Stomach (tissue), 8 donors: ENCODE measurements at regions not wholly inside any gene's neighbourhood (a gene's known extent, or its start where the extent isn't known, plus 50 kb on each side); places are given as distances from the start of the nearest gene placed in this dataset.

Source experiments
- DNase-seq, 2 donors: peaks; one replicate each; pipeline versions ENCODE4 v3.0.0 to v3.0.0-alpha.2; 2013 to 2019
- H3K27ac ChIP-seq, 5 donors: fragments of 200-600 bp in 4 of 5; sonication (generic) in 4 of 5; one replicate each; pipeline ENCODE4 v1.5.1; 2013 to 2019; ENCODE audit warnings: mild to moderate bottlenecking in 1 of 5, moderate library complexity in 1 of 5
- H3K27me3 ChIP-seq, 3 donors: fragments of 200-600 bp; sonication (generic); one replicate each; pipeline ENCODE4 v1.5.1; 2017 to 2019; ENCODE audit warnings: mixed run types in 1 of 3
- H3K36me3 ChIP-seq, 4 donors: fragments of 200-600 bp; sonication (generic); 1 replicate in 3 of 4; 2 replicates in 1 of 4; pipeline ENCODE4 v1.5.1; 2016 to 2019
- H3K4me1 ChIP-seq, 4 donors: fragments of 200-600 bp; sonication (generic); one replicate each; pipeline ENCODE4 v1.5.1; 2016 to 2019
- H3K4me3 ChIP-seq, 4 donors: fragments of 200-600 bp; sonication (generic) in 3 of 4; one replicate each; pipeline ENCODE4 v1.5.1; 2016 to 2019; ENCODE audit warnings: mild to moderate bottlenecking in 1 of 4
- H3K9me3 ChIP-seq, 4 donors: fragments of 200-600 bp; sonication (generic); one replicate each; pipeline ENCODE4 v1.5.1; 2016 to 2019
- EP300 ChIP-seq: sonication (generic); formaldehyde crosslinking; IDR thresholded peaks from one replicate; pipeline ENCODE4 v1.6.1; 2017; ENCODE audit warnings: antibody characterized with exemption
- POLR2A ChIP-seq, 4 donors: fragments of 450-650 bp; IDR thresholded peaks; one replicate each; pipeline ENCODE4 v1.6.1; 2016; ENCODE audit warnings: antibody characterized with exemption in 4 of 4, control low read depth in 2 of 4, mild to moderate bottlenecking in 1 of 4, moderate library complexity in 1 of 4
- POLR2AphosphoS5 ChIP-seq, 3 donors: sonication (generic); formaldehyde crosslinking; IDR thresholded peaks; one replicate each; pipeline ENCODE4 v1.6.1; 2016; ENCODE audit warnings: antibody characterized with exemption in 3 of 3
- WGBS, 5 donors: extraction: QIAGEN DNeasy Blood & Tissue Kit in 3 of 5; methylation state at CpG; one replicate each; pipeline versions ENCODE4 v1.1.5 to v1.1.7; 2013 to 2018; 5-methylcytosine and 5-hydroxymethylcytosine counted together
- intact Hi-C: fragments of 100-400 bp; cut with DNase I; formaldehyde crosslinking; loops from one replicate; pipeline ENCODE4 v1.15.1; 2023; ENCODE audit warnings: low total_unique reads
- TF ChIP-seq, protein P1 (sequence below), 7 experiments: fragments of 450-650 bp in 4 of 7; fragments of 200-600 bp in 3 of 7; sonication (generic) in 3 of 7; IDR thresholded peaks; one replicate each; pipeline ENCODE4 v1.5.1; 2016 to 2019; ENCODE audit warnings: antibody characterized with exemption in 7 of 7, control low read depth in 2 of 7, mild to moderate bottlenecking in 1 of 7
- donor health status: healthy with polysubstance abuse.
- donor health status: Bipolar disorder and iron deficiency.
- donor health status: healthy.

DNA sequence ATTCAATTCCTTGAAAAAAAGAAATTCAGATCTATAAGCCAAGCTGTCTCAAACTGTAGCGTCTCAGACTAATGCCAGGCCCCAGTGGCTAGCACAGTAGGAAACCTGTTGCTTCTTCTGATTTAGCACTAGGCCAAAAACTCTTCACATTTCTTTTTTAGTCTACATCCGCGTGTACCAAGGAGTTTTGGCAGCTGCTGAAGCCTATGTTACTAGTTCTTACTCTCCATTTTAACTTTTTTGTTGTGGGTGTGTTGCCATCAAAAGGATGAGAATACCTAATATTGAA is 65.0 kb upstream of the BTN3A2 start:
- Histone ChIP-seq H3K4me3 (no peak overlapping the region), H3K4me1 (peaks cover 0 to 9% (median 3%) of the 10 kb centered on the region in 4 donors), H3K27me3 (peaks cover 0 to 47% (median 0%) of the 10 kb centered on the region in 3 donors), H3K36me3 (no peaks in the 10 kb centered on the region), H3K27ac (no peak overlapping the region), H3K9me3 (no peaks in the 10 kb centered on the region)
- TF ChIP-seq, protein P1, sequence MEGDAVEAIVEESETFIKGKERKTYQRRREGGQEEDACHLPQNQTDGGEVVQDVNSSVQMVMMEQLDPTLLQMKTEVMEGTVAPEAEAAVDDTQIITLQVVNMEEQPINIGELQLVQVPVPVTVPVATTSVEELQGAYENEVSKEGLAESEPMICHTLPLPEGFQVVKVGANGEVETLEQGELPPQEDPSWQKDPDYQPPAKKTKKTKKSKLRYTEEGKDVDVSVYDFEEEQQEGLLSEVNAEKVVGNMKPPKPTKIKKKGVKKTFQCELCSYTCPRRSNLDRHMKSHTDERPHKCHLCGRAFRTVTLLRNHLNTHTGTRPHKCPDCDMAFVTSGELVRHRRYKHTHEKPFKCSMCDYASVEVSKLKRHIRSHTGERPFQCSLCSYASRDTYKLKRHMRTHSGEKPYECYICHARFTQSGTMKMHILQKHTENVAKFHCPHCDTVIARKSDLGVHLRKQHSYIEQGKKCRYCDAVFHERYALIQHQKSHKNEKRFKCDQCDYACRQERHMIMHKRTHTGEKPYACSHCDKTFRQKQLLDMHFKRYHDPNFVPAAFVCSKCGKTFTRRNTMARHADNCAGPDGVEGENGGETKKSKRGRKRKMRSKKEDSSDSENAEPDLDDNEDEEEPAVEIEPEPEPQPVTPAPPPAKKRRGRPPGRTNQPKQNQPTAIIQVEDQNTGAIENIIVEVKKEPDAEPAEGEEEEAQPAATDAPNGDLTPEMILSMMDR (IDR thresholded peaks at IDR 0.05): no peak
- TF ChIP-seq EP300 (no peak), POLR2A (IDR thresholded peaks at IDR 0.05) (no peak), POLR2AphosphoS5 (IDR thresholded peaks at IDR 0.05) (no peak)
- DNase-seq: no peak
- 89 to 95% (median 94%) methylated on average over 3 of the region's 3 CpGs for WGBS, 5 donors
- intact Hi-C loops: no loop called here

DNA sequence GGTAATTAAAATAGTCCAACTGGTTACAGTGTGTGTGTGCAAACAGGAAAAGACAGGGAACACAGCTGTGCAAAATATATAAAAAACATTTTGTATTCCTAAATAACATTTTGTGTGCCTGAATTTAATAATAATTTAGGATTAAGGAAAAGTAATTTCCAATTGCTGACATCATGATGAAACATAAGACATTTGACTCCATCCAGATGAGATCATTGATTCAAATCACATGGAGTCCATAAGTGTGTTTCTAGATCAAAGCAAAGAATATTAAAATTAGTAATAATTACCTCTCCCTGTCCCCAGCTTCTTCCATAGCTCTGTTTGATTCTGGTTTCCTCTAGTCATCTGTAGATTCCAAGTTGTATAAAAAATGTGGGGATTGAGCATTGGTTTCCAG is 64.6 kb upstream of the BTN3A2 start:
- Histone ChIP-seq H3K9me3 (no peaks in the 10 kb centered on the region), H3K36me3 (no peaks in the 10 kb centered on the region), H3K4me3 (no peak overlapping the region), H3K27me3 (peaks cover 0 to 43% (median 0%) of the 10 kb centered on the region in 3 donors), H3K27ac (no peak overlapping the region), H3K4me1 (peaks cover 0 to 7% (median 3%) of the 10 kb centered on the region in 4 donors)
- TF ChIP-seq POLR2A (IDR thresholded peaks at IDR 0.05) (no peak), POLR2AphosphoS5 (IDR thresholded peaks at IDR 0.05) (no peak), EP300 (no peak)
- TF ChIP-seq, protein P1 (IDR thresholded peaks at IDR 0.05): no peak
- intact Hi-C loops: no loop called here
- DNase-seq: no peak

DNA sequence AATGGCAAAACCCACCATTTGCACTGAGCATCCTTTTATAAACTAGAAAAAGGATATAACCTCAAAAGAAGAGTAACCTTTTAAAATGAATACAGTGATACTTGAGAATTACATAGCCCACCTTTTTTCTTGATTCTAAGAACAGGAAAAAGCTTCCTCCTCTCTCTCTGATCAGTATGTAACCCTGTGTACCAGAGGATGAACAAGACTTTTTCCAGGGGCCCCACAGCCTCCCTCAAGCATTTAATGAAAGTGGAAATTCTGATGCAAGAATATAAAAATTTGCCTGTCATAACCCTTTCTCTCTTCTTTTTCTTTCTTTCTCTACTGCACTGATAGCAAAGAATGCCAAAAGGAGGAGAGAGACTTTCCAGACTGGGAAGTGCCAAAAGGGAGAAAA is 64.2 kb upstream of the BTN3A2 start:
- Histone ChIP-seq H3K27me3 (peaks cover 0 to 38% (median 0%) of the 10 kb centered on the region in 3 donors), H3K27ac (no peak overlapping the region), H3K4me1 (peaks cover 0 to 6% (median 2%) of the 10 kb centered on the region in 4 donors), H3K36me3 (no peaks in the 10 kb centered on the region), H3K9me3 (no peaks in the 10 kb centered on the region), H3K4me3 (no peak overlapping the region)
- no peak for DNase-seq
- intact Hi-C loops: no loop called here
- TF ChIP-seq POLR2A (IDR thresholded peaks at IDR 0.05) (no peak), POLR2AphosphoS5 (IDR thresholded peaks at IDR 0.05) (no peak), EP300 (no peak)
- TF ChIP-seq, protein P1 (IDR thresholded peaks at IDR 0.05): no peak

DNA sequence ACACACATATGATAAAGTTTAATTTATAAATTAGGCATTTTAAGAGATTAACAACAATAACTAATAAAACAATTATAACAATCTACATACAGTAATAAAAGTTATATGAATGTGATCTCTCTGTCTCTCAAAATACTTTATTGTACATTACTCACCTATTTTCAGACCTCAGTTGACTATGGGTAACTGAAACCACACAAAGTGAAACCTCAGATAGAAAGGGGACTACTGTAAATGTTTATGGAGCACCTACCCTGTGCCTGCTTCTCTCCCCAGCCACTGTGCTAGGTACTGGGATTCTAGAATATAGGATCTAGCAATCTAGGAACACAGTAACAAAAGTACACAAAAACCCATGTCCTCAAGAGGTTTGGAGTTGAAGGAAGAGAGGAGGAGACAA is 63.4 kb upstream of the BTN3A2 start:
- H3K4me1 ChIP-seq: peaks cover 0 to 5% (median 0%) of the 10 kb centered on the region in 4 donors
- TF ChIP-seq POLR2A (IDR thresholded peaks at IDR 0.05): no peak
- TF ChIP-seq, protein P1 (IDR thresholded peaks at IDR 0.05): no peak
- no peak for TF ChIP-seq POLR2AphosphoS5 (IDR thresholded peaks at IDR 0.05)
- TF ChIP-seq EP300: no peak
- no peak overlapping the region for H3K4me3 ChIP-seq
- no peaks in the 10 kb centered on the region for H3K9me3 ChIP-seq
- H3K27ac ChIP-seq: no peak overlapping the region
- no peak for DNase-seq
- H3K36me3 ChIP-seq: no peaks in the 10 kb centered on the region
- H3K27me3 ChIP-seq: peaks cover 0 to 30% (median 0%) of the 10 kb centered on the region in 3 donors
- intact Hi-C loops: no loop called here
